HG03103 (cell line): ENCODE measurements at regions not wholly inside any gene's neighbourhood (a gene's known extent, or its start where the extent isn't known, plus 50 kb on each side); places are given as distances from the start of the nearest gene placed in this dataset.
"Not testable (repeated sequence)": the region's sequence is repeated elsewhere in the genome, so short reads cannot be mapped to it uniquely, and the experiment has no call there.

ENCODE experiments used
- ATAC-seq: cut with Tn5 transposase; IDR thresholded peaks from one replicate; pipeline ENCODE4 v1.9.1; 2021; ENCODE audit warnings: low read depth; ENCODE audit not compliant: unreplicated experiment

GRCh38 chr6:66159937-66160336, 452.9 kb upstream of the EYS start:
- no peak for ATAC-seq

GRCh38 chr6:66153247-66153646, 446.2 kb upstream of the EYS start:
- ATAC-seq: no peak

- no peak for ATAC-seq
These were observed 442.1 kb upstream of the EYS start for GRCh38 chr6:66149132-66149531.

GRCh38 chr6:66145867-66146266, 438.8 kb upstream of the EYS start:
- no peak for ATAC-seq

- no peak for ATAC-seq
These were observed 427.0 kb upstream of the EYS start for GRCh38 chr6:66134021-66134420.

GRCh38 chr6:66128656-66129055, 421.6 kb upstream of the EYS start:
- ATAC-seq: no peak

- no peak for ATAC-seq
These were observed 421.2 kb upstream of the EYS start for GRCh38 chr6:66128243-66128642.

- ATAC-seq: no peak
These were observed 420.0 kb upstream of the EYS start for GRCh38 chr6:66127061-66127460.

GRCh38 chr6:66126358-66126757, 419.3 kb upstream of the EYS start:
- no peak for ATAC-seq

GRCh38 chr6:66103954-66104353, 396.9 kb upstream of the EYS start:
- ATAC-seq: no peak

- ATAC-seq: no peak
These were observed 396.3 kb upstream of the EYS start for GRCh38 chr6:66103354-66103753.

GRCh38 chr6:66096679-66097078, 389.7 kb upstream of the EYS start:
- no peak for ATAC-seq

GRCh38 chr6:66094615-66095014, 387.6 kb upstream of the EYS start:
- ATAC-seq: no peak

- not testable (repeated sequence) for ATAC-seq
These were observed 385.3 kb upstream of the EYS start for GRCh38 chr6:66092306-66092705.

- ATAC-seq: no peak
These were observed 379.5 kb upstream of the EYS start for GRCh38 chr6:66086532-66086931.

- no peak for ATAC-seq
These were observed 375.9 kb upstream of the EYS start for GRCh38 chr6:66082914-66083313.

- no peak for ATAC-seq
These were observed 361.9 kb upstream of the EYS start for GRCh38 chr6:66068907-66069306.

GRCh38 chr6:66068033-66068432, 361.0 kb upstream of the EYS start:
- no peak for ATAC-seq

- ATAC-seq: no peak
These were observed 358.3 kb upstream of the EYS start for GRCh38 chr6:66065313-66065712.

GRCh38 chr6:66057034-66057433, 350.0 kb upstream of the EYS start:
- ATAC-seq: no peak

GRCh38 chr6:66054967-66055366, 347.9 kb upstream of the EYS start:
- no peak for ATAC-seq

- ATAC-seq: no peak
These were observed 344.8 kb upstream of the EYS start for GRCh38 chr6:66051812-66052211.

- no peak for ATAC-seq
These were observed 341.9 kb upstream of the EYS start for GRCh38 chr6:66048684-66049474.
